SK-N-SH (cell line): ENCODE measurements at regions not wholly inside any gene's neighbourhood (a gene's known extent, or its start where the extent isn't known, plus 50 kb on each side); places are given as distances from the start of the nearest gene placed in this dataset.

Experiments
- CTCF ChIA-PET: fragments of 300-600, 350-600 bp; formaldehyde crosslinking; extraction: SDS; loops from one replicate; lab custom pipeline; 2021; lab: Yijun Ruan, JAX
- POLR2A ChIA-PET: fragments of 350-600 bp; sonication (Branson Sonifier 250); formaldehyde crosslinking; extraction: SDS; loops from one replicate; lab custom pipeline; 2020; ENCODE audit warnings: antibody characterized with exemption, inconsistent platforms; lab: Yijun Ruan, JAX
- DNase-seq: peaks from one replicate; pipeline ENCODE4 v3.0.0; 2012
- H2AFZ ChIP-seq: fragments of 200-600 bp; sonication (generic); 2 replicates; pipeline ENCODE4 v1.8.1; 2016; ENCODE audit warnings: antibody characterized with exemption, mild to moderate bottlenecking, low read depth
- H3F3A ChIP-seq: fragments of 200-600 bp; sonication (generic); replicated peaks from 2 replicates; pipeline ENCODE3; 2016; ENCODE audit warnings: antibody characterized with exemption, mild to moderate bottlenecking; ENCODE audit not compliant: insufficient read depth
- H3K27ac ChIP-seq, 2 experiments: fragments of 200-500 bp in 1 of 2; fragments of 200-600 bp in 1 of 2; sonication (Bioruptor generic) in 1 of 2; sonication (generic), shearing (Covaris generic) in 1 of 2; 2 replicates each; pipeline versions ENCODE4 v1.5.1 to v1.6.1; 2014 to 2016; ENCODE audit warnings: low read depth in 2 of 2, inconsistent platforms in 1 of 2, low read length in 1 of 2, mild to moderate bottlenecking in 1 of 2, mixed read lengths in 1 of 2
- H3K27me3 ChIP-seq: fragments of 200-600 bp; sonication (generic), shearing (Covaris generic); 2 replicates; pipeline ENCODE4 v1.6.1; 2016; ENCODE audit warnings: mixed run types; ENCODE audit not compliant: insufficient read depth
- H3K36me3 ChIP-seq, 2 experiments: fragments of 200-500 bp in 1 of 2; fragments of 200-600 bp in 1 of 2; sonication (Bioruptor generic) in 1 of 2; sonication (generic) in 1 of 2; replicated peaks in 1 of 2; 2 replicates each; pipeline versions ENCODE3 to v1.5.1; 2014 to 2016; ENCODE audit warnings: low read length in 1 of 2, mild to moderate bottlenecking in 1 of 2; ENCODE audit not compliant: insufficient read depth in 2 of 2, control insufficient read depth in 1 of 2
- H3K4me1 ChIP-seq, 2 experiments: fragments of 200-500 bp in 1 of 2; fragments of 200-600 bp in 1 of 2; sonication (Bioruptor generic) in 1 of 2; sonication (generic), shearing (Covaris generic) in 1 of 2; 2 replicates each; pipeline versions ENCODE4 v1.5.1 to v1.6.1; 2014 to 2016; ENCODE audit warnings: low read depth in 1 of 2, low read length in 1 of 2, mixed run types in 1 of 2; ENCODE audit not compliant: insufficient read depth in 2 of 2, control insufficient read depth in 1 of 2
- H3K4me2 ChIP-seq: fragments of 200-600 bp; sonication (generic), shearing (Covaris generic); 2 replicates; pipeline ENCODE4 v1.6.1; 2017; ENCODE audit warnings: mixed run types
- H3K4me3 ChIP-seq, 2 experiments: fragments of 200-500 bp in 1 of 2; fragments of 200-600 bp in 1 of 2; sonication (Bioruptor generic) in 1 of 2; sonication (generic), shearing (Covaris generic) in 1 of 2; 2 replicates each; pipeline versions ENCODE4 v1.5.1 to v1.8.1; 2014 to 2016; ENCODE audit warnings: low read depth in 2 of 2, inconsistent platforms in 1 of 2, low read length in 1 of 2, mild to moderate bottlenecking in 1 of 2, mixed read lengths in 1 of 2, moderate library complexity in 1 of 2
- H3K79me2 ChIP-seq: fragments of 200-600 bp; sonication (generic); 2 replicates; pipeline ENCODE4 v1.8.1; 2017; ENCODE audit warnings: mild to moderate bottlenecking; ENCODE audit not compliant: insufficient read depth
- H3K9ac ChIP-seq: fragments of 200-600 bp; sonication (generic); 2 replicates; pipeline ENCODE4 v1.6.1; 2017; ENCODE audit warnings: mixed run types
- H3K9me2 ChIP-seq: fragments of 200-600 bp; sonication (generic); 2 replicates; pipeline ENCODE4 v1.6.1; 2017; ENCODE audit warnings: mixed run types
- H3K9me3 ChIP-seq: fragments of 200-600 bp; sonication (generic); 2 replicates; pipeline ENCODE4 v1.6.1; 2017; ENCODE audit warnings: mixed run types, mild to moderate bottlenecking, moderate library complexity
- H4K20me1 ChIP-seq: fragments of 200-600 bp; sonication (generic); 2 replicates; pipeline ENCODE4 v1.6.1; 2017; ENCODE audit warnings: mild to moderate bottlenecking, mixed run types; ENCODE audit not compliant: insufficient read depth
- CHD2 ChIP-seq: fragments of 150-350 bp; IDR thresholded peaks from 2 replicates; pipeline ENCODE4 v1.6.1; 2018; ENCODE audit warnings: low read length; ENCODE audit not compliant: partially characterized antibody
- EP300 ChIP-seq, 2 experiments: IDR thresholded peaks; 2 replicates each; pipeline versions ENCODE4 v1.4.0 to v1.6.1; 2012; ENCODE audit warnings: borderline replicate concordance in 1 of 2, low read depth in 1 of 2, low read length in 1 of 2
- EZH2phosphoT487 ChIP-seq: fragments of 200-600 bp; sonication (generic); IDR thresholded peaks from 2 replicates; pipeline ENCODE4 v1.6.1; 2017; ENCODE audit warnings: low read depth, mixed run types, mild to moderate bottlenecking, antibody characterized with exemption, moderate library complexity, borderline replicate concordance
- FOSL2 ChIP-seq: IDR thresholded peaks from 2 replicates; pipeline ENCODE4 v1.4.0; 2012; ENCODE audit warnings: low read depth, mild to moderate bottlenecking, moderate library complexity, borderline replicate concordance
- FOXJ3 ChIP-seq: sonication (generic); formaldehyde crosslinking; IDR thresholded peaks from 2 replicates; pipeline ENCODE4 v1.5.1; 2020; ENCODE audit warnings: mild to moderate bottlenecking, missing genetic modification reagents
- FOXM1 ChIP-seq: IDR thresholded peaks from 2 replicates; pipeline ENCODE4 v1.4.0; 2012; ENCODE audit warnings: low read depth, mild to moderate bottlenecking
- GABPA ChIP-seq: IDR thresholded peaks from 2 replicates; pipeline ENCODE4 v1.4.0; 2012; ENCODE audit warnings: low read depth, mild to moderate bottlenecking
- JUND ChIP-seq: IDR thresholded peaks from 2 replicates; pipeline ENCODE4 v1.4.0; 2012
- MXI1 ChIP-seq: IDR thresholded peaks from 2 replicates; pipeline ENCODE4 v1.6.1; 2012; ENCODE audit warnings: mild to moderate bottlenecking, low read depth, low read length, improper control_type of control experiment
- NRF1 ChIP-seq: IDR thresholded peaks from 2 replicates; pipeline ENCODE4 v1.6.1; 2012; ENCODE audit warnings: low read depth, mild to moderate bottlenecking, low read length
- POLR2AphosphoS5 ChIP-seq: IDR thresholded peaks from 2 replicates; pipeline ENCODE4 v1.6.1; 2012; ENCODE audit warnings: low read depth, low read length
- RCOR1 ChIP-seq: fragments of 150-350 bp; IDR thresholded peaks from 2 replicates; pipeline ENCODE4 v1.6.1; 2017; ENCODE audit warnings: antibody characterized with exemption, low read length
- RFX5 ChIP-seq: IDR thresholded peaks from 2 replicates; pipeline ENCODE4 v1.6.1; 2012; ENCODE audit warnings: mild to moderate bottlenecking, improper control_type of control experiment, low read length
- RXRA ChIP-seq: IDR thresholded peaks from 2 replicates; pipeline ENCODE4 v1.4.0; 2012; ENCODE audit warnings: low read depth, mild to moderate bottlenecking, borderline replicate concordance
- SIN3A ChIP-seq: IDR thresholded peaks from 2 replicates; pipeline ENCODE4 v1.6.1; 2012; ENCODE audit warnings: low read depth, mild to moderate bottlenecking, low read length, moderate library complexity, borderline replicate concordance
- SMC3 ChIP-seq: IDR thresholded peaks from 2 replicates; pipeline ENCODE4 v1.6.1; 2012; ENCODE audit warnings: low read depth, low read length, improper control_type of control experiment
- TAF1 ChIP-seq: IDR thresholded peaks from 2 replicates; pipeline ENCODE4 v1.6.1; 2012; ENCODE audit warnings: low read depth, mild to moderate bottlenecking, low read length, moderate library complexity, borderline replicate concordance
- TCF12 ChIP-seq: IDR thresholded peaks from 2 replicates; pipeline ENCODE4 v1.4.0; 2012
- TEAD4 ChIP-seq: IDR thresholded peaks from 2 replicates; pipeline ENCODE4 v1.4.0; 2012; ENCODE audit warnings: mild to moderate bottlenecking, borderline replicate concordance; ENCODE audit not compliant: insufficient read depth
- WGBS: methylation state at CpG from one replicate; pipeline ENCODE4 v1.1.6; 2017; ENCODE audit warnings: low lambda C conversion rate; 5-methylcytosine and 5-hydroxymethylcytosine counted together
- TF ChIP-seq, protein P1 (sequence below): IDR thresholded peaks from 2 replicates; pipeline ENCODE4 v1.4.0; 2012; ENCODE audit warnings: low read depth
- TF ChIP-seq, protein P2 (sequence below): IDR thresholded peaks from 2 replicates; pipeline ENCODE4; 2012
- TF ChIP-seq, protein P3 (sequence below): IDR thresholded peaks from 2 replicates; pipeline ENCODE4 v1.6.1; 2012; ENCODE audit warnings: mild to moderate bottlenecking, low read depth, low read length, moderate library complexity
- TF ChIP-seq, protein P4 (sequence below): IDR thresholded peaks from 2 replicates; pipeline ENCODE4 v1.4.0; 2012; ENCODE audit warnings: low read depth, borderline replicate concordance
- TF ChIP-seq, protein P5 (sequence below): fragments of 150-350 bp; IDR thresholded peaks from 2 replicates; pipeline ENCODE4 v1.6.1; 2016; ENCODE audit warnings: mild to moderate bottlenecking, low read depth, low read length

DNA sequence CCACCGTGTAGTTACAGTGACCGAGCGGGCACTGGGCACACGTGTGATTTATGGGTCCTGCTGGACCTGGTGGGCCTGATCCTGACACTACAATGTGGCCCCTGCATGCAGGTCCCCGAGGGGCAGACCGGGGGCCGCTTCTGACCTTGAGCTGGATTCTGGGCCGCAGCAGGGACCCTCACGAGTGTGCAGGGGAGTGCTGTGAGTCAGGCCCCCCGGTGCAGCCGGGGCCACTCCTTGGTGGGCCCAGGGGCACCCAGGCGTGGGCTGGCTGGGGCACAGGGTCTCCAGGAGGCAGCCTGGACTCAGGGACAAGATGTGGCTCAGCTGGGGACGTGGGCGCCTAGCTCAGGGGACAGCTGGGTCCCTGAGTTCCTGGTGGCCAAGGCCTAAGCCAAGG lies 77.5 kb upstream of the TTC34 start:
- Histone ChIP-seq H3K9ac (no peak overlapping the region), H3K79me2 (no peaks in the 10 kb centered on the region), H3K4me3 (no peak overlapping the region), H3K9me2 (no peaks in the 10 kb centered on the region), H4K20me1 (no peaks in the 10 kb centered on the region), H2AFZ (no peak overlapping the region), H3F3A (no peaks in the 10 kb centered on the region), H3K27me3 (no peaks in the 10 kb centered on the region), H3K27ac (no peak overlapping the region), H3K4me2 (no peak overlapping the region), H3K9me3 (no peaks in the 10 kb centered on the region), H3K4me1 (no peaks in the 10 kb centered on the region), H3K36me3 (no peaks in the 10 kb centered on the region)
- no peak for DNase-seq
- CTCF ChIA-PET = no interaction called here
- TF ChIP-seq, protein P1, sequence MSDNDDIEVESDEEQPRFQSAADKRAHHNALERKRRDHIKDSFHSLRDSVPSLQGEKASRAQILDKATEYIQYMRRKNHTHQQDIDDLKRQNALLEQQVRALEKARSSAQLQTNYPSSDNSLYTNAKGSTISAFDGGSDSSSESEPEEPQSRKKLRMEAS = no peak
- no peak for TF ChIP-seq EZH2phosphoT487
- TF ChIP-seq TEAD4 = no peak
- no peak for TF ChIP-seq TAF1
- TF ChIP-seq NRF1 = no peak
- no peak for TF ChIP-seq FOSL2
- no peak for TF ChIP-seq EP300 (IDR thresholded peaks at IDR 0.05; ENCODE audit: borderline replicate concordance in 1 of 2, low read depth in 1 of 2, low read length in 1 of 2)
- TF ChIP-seq GABPA = no peak
- TF ChIP-seq RXRA = no peak
- TF ChIP-seq SIN3A = no peak
- TF ChIP-seq JUND = no peak
- TF ChIP-seq RCOR1 = no peak
- no peak for TF ChIP-seq TCF12
- TF ChIP-seq, protein P2, sequence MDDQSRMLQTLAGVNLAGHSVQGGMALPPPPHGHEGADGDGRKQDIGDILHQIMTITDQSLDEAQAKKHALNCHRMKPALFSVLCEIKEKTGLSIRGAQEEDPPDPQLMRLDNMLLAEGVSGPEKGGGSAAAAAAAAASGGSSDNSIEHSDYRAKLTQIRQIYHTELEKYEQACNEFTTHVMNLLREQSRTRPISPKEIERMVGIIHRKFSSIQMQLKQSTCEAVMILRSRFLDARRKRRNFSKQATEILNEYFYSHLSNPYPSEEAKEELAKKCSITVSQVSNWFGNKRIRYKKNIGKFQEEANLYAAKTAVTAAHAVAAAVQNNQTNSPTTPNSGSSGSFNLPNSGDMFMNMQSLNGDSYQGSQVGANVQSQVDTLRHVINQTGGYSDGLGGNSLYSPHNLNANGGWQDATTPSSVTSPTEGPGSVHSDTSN = no peak
- no peak for TF ChIP-seq POLR2AphosphoS5
- POLR2A ChIA-PET = no interaction called here
- no CpG with 5 or more reads among the region's 14 CpGs for WGBS

DNA sequence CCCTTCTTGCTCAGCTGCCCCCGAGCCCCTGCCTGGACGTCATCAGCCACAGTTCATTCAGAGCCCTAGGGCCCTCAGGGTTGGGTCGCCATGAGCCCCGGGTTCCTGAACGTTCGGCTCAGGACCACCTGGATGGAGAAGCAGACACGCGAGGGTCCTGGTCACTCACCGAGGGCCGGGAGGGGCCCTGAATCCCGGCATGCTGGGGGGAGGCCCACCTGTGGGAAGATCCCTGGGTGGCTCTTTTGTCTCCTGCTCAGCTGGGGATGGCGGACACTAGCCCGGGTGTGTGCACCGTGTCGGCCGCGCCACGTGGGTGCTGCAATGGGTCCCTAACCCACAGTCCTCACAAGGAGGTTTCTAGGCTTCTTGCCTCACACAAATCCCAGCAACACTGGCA lies 78.1 kb upstream of the TTC34 start:
- H3K27me3 ChIP-seq = no peaks in the 10 kb centered on the region
- H3F3A ChIP-seq = no peaks in the 10 kb centered on the region
- H2AFZ ChIP-seq = no peak overlapping the region
- no peaks in the 10 kb centered on the region for H3K9me2 ChIP-seq
- H3K9me3 ChIP-seq = no peaks in the 10 kb centered on the region
- H3K4me1 ChIP-seq = no peaks in the 10 kb centered on the region
- WGBS = no CpG with 5 or more reads among the region's 18 CpGs
- no peaks in the 10 kb centered on the region for H4K20me1 ChIP-seq
- H3K79me2 ChIP-seq = no peaks in the 10 kb centered on the region
- no peak for DNase-seq
- no peak overlapping the region for H3K4me2 ChIP-seq
- H3K36me3 ChIP-seq = no peaks in the 10 kb centered on the region
- CTCF ChIA-PET = no interaction called here
- H3K27ac ChIP-seq = no peak overlapping the region
- H3K9ac ChIP-seq = no peak overlapping the region
- POLR2A ChIA-PET = no interaction called here
- H3K4me3 ChIP-seq = no peak overlapping the region
- TF ChIP-seq FOXJ3 (CRISPR knock-in tag) = no peak
- TF ChIP-seq SMC3 = no peak
- TF ChIP-seq POLR2AphosphoS5 = no peak
- no peak for TF ChIP-seq RCOR1
- no peak for TF ChIP-seq RFX5
- no peak for TF ChIP-seq MXI1
- TF ChIP-seq JUND = no peak
- TF ChIP-seq, protein P3, sequence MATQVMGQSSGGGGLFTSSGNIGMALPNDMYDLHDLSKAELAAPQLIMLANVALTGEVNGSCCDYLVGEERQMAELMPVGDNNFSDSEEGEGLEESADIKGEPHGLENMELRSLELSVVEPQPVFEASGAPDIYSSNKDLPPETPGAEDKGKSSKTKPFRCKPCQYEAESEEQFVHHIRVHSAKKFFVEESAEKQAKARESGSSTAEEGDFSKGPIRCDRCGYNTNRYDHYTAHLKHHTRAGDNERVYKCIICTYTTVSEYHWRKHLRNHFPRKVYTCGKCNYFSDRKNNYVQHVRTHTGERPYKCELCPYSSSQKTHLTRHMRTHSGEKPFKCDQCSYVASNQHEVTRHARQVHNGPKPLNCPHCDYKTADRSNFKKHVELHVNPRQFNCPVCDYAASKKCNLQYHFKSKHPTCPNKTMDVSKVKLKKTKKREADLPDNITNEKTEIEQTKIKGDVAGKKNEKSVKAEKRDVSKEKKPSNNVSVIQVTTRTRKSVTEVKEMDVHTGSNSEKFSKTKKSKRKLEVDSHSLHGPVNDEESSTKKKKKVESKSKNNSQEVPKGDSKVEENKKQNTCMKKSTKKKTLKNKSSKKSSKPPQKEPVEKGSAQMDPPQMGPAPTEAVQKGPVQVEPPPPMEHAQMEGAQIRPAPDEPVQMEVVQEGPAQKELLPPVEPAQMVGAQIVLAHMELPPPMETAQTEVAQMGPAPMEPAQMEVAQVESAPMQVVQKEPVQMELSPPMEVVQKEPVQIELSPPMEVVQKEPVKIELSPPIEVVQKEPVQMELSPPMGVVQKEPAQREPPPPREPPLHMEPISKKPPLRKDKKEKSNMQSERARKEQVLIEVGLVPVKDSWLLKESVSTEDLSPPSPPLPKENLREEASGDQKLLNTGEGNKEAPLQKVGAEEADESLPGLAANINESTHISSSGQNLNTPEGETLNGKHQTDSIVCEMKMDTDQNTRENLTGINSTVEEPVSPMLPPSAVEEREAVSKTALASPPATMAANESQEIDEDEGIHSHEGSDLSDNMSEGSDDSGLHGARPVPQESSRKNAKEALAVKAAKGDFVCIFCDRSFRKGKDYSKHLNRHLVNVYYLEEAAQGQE = no peak
- TF ChIP-seq, protein P4, sequence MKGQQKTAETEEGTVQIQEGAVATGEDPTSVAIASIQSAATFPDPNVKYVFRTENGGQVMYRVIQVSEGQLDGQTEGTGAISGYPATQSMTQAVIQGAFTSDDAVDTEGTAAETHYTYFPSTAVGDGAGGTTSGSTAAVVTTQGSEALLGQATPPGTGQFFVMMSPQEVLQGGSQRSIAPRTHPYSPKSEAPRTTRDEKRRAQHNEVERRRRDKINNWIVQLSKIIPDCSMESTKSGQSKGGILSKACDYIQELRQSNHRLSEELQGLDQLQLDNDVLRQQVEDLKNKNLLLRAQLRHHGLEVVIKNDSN = no peak
- TF ChIP-seq, protein P5, sequence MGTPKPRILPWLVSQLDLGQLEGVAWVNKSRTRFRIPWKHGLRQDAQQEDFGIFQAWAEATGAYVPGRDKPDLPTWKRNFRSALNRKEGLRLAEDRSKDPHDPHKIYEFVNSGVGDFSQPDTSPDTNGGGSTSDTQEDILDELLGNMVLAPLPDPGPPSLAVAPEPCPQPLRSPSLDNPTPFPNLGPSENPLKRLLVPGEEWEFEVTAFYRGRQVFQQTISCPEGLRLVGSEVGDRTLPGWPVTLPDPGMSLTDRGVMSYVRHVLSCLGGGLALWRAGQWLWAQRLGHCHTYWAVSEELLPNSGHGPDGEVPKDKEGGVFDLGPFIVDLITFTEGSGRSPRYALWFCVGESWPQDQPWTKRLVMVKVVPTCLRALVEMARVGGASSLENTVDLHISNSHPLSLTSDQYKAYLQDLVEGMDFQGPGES = no peak
- no peak for TF ChIP-seq CHD2
- no peak for TF ChIP-seq FOXM1
